CD4-positive, alpha-beta T cell treated with Interleukin-21 for 1 hour (primary cell): ENCODE measurements at regions not wholly inside any gene's neighbourhood (a gene's known extent, or its start where the extent isn't known, plus 50 kb on each side); places are given as distances from the start of the nearest gene placed in this dataset.
"Not testable (repeated sequence)": the region's sequence is repeated elsewhere in the genome, so short reads cannot be mapped to it uniquely, and the experiment has no call there.

ENCODE experiments used
- DNase-seq: peaks from one replicate; pipeline ENCODE4 v3.0.0-alpha.2; 2020

GRCh38 chr12:102344691-102345090, 135.7 kb downstream of the IGF1 start:
- DNase-seq: no peak

GRCh38 chr12:102343361-102344121, 136.8 kb downstream of the IGF1 start:
- no peak for DNase-seq

GRCh38 chr12:102342281-102343006, 137.9 kb downstream of the IGF1 start:
- no peak for DNase-seq

GRCh38 chr12:102334765-102335164, 137.1 kb upstream of the PMCH start:
- DNase-seq: no peak

- DNase-seq: no peak
Observed at GRCh38 chr12:102331419-102331818, 133.8 kb upstream of the PMCH start.

- no peak for DNase-seq
Observed at GRCh38 chr12:102329883-102330282, 132.2 kb upstream of the PMCH start.

- DNase-seq: no peak
Observed at GRCh38 chr12:102326982-102327381, 129.3 kb upstream of the PMCH start.

GRCh38 chr12:102325108-102325507, 127.5 kb upstream of the PMCH start:
- DNase-seq: not testable (repeated sequence)

- no peak for DNase-seq
Observed at GRCh38 chr12:102323799-102324198, 126.2 kb upstream of the PMCH start.

- no peak for DNase-seq
Observed at GRCh38 chr12:102322254-102322653, 124.6 kb upstream of the PMCH start.

GRCh38 chr12:102321305-102322082, 123.9 kb upstream of the PMCH start:
- no peak for DNase-seq

GRCh38 chr12:102317155-102317554, 119.5 kb upstream of the PMCH start:
- DNase-seq: no peak

GRCh38 chr12:102316723-102317122, 119.1 kb upstream of the PMCH start:
- no peak for DNase-seq

- DNase-seq: no peak
Observed at GRCh38 chr12:102314821-102315220, 117.2 kb upstream of the PMCH start.

- not testable (repeated sequence) for DNase-seq
Observed at GRCh38 chr12:102313116-102313971, 115.7 kb upstream of the PMCH start.

GRCh38 chr12:102305486-102305885, 107.9 kb upstream of the PMCH start:
- no peak for DNase-seq

GRCh38 chr12:102304667-102305066, 107.0 kb upstream of the PMCH start:
- not testable (repeated sequence) for DNase-seq

GRCh38 chr12:102302553-102302952, 104.9 kb upstream of the PMCH start:
- no peak for DNase-seq

GRCh38 chr12:102301547-102301946, 103.9 kb upstream of the PMCH start:
- no peak for DNase-seq

GRCh38 chr12:102300824-102301461, 103.3 kb upstream of the PMCH start:
- peak; percentile 12 for DNase-seq

GRCh38 chr12:102299731-102300130, 102.1 kb upstream of the PMCH start:
- DNase-seq: no peak

- DNase-seq: no peak
Observed at GRCh38 chr12:102298022-102298421, 100.4 kb upstream of the PMCH start.
